Gastrocnemius medialis (tissue), 4 donors: ENCODE measurements at regions not wholly inside any gene's neighbourhood (a gene's known extent, or its start where the extent isn't known, plus 50 kb on each side); places are given as distances from the start of the nearest gene placed in this dataset.

Experiments
- CTCF ChIP-seq, 5 experiments: fragments of 450-650 bp in 3 of 5; fragments of 200-600 bp in 2 of 5; sonication (generic) in 2 of 5; IDR thresholded peaks in 4 of 5; conservative IDR thresholded peaks in 1 of 5; 1 replicate in 4 of 5; 2 replicates in 1 of 5; pipeline ENCODE4 v1.5.1; 2016 to 2019; ENCODE audit warnings: antibody characterized with exemption in 5 of 5, mild to moderate bottlenecking in 3 of 5, moderate library complexity in 3 of 5
- POLR2A ChIP-seq, 2 donors: fragments of 450-650 bp; IDR thresholded peaks; one replicate each; pipeline ENCODE4 v1.6.1; 2017; ENCODE audit warnings: antibody characterized with exemption in 2 of 2, mild to moderate bottlenecking in 2 of 2, moderate library complexity in 2 of 2

DNA sequence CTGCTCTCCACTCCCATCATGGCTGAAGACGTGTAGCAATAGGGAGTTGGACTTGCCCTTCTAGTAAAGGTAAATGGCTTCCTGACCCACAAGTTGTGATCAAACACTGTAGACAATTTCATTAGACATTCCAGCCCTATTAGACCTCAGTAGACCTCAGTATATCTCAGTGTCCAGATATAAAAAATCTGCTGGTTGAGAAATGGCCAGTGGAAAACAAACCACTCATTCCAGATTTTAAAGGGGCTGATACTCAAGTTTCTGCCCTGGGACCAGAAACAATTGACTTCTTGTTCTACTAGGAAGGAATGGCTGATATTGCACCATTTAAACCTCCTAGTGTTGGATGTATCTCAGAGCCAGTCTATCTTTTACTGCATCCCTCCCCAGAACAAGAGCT, 613.2 kb downstream of the PDCD6IP start:
- no peak for TF ChIP-seq CTCF (IDR thresholded peaks at IDR 0.05 in 4 of 5, conservative IDR thresholded peaks at IDR 0.05 in 1 of 5)
- no peak for TF ChIP-seq POLR2A (IDR thresholded peaks at IDR 0.05)
